Tibial artery (tissue), 4 donors: ENCODE measurements at regions not wholly inside any gene's neighbourhood (a gene's known extent, or its start where the extent isn't known, plus 50 kb on each side); places are given as distances from the start of the nearest gene placed in this dataset.

Source experiments
- DNase-seq, 2 donors: peaks; one replicate each; pipeline ENCODE4 v3.0.0-alpha.2; 2019
- H3K27ac ChIP-seq, 2 donors: fragments of 200-600 bp; sonication (generic) in 1 of 2; 1 replicate in 1 of 2; 2 replicates in 1 of 2; pipeline ENCODE4 v1.5.1; 2018 to 2019; ENCODE audit warnings: mild to moderate bottlenecking in 1 of 2
- H3K27me3 ChIP-seq, 2 donors: fragments of 200-600 bp; sonication (generic) in 1 of 2; one replicate each; pipeline versions ENCODE4 v1.5.1 to v1.6.0; 2016 to 2019
- H3K36me3 ChIP-seq, 3 donors: fragments of 200-600 bp; sonication (generic) in 2 of 3; one replicate each; pipeline ENCODE4 v1.5.1; 2016 to 2019; ENCODE audit warnings: mild to moderate bottlenecking in 2 of 3
- H3K4me1 ChIP-seq, 4 donors: fragments of 200-600 bp; sonication (generic) in 2 of 4; 1 replicate in 3 of 4; 2 replicates in 1 of 4; pipeline ENCODE4 v1.5.1; 2016 to 2019
- H3K4me3 ChIP-seq, 2 donors: fragments of 200-600 bp; sonication (generic) in 1 of 2; 1 replicate in 1 of 2; 2 replicates in 1 of 2; pipeline ENCODE4 v1.5.1; 2018 to 2019; ENCODE audit warnings: mild to moderate bottlenecking in 2 of 2
- H3K9me3 ChIP-seq, 3 donors: fragments of 200-600 bp; sonication (generic) in 1 of 3; one replicate each; pipeline ENCODE4 v1.5.1; 2016 to 2019
- intact Hi-C: fragments of 100-400 bp; cut with DNase I; formaldehyde crosslinking; loops from one replicate; pipeline ENCODE4 v1.15.0; 2023; ENCODE audit warnings: low total_unique reads
- TF ChIP-seq, protein P1 (sequence below), 2 experiments: fragments of 200-600 bp in 1 of 2; fragments of 450-650 bp in 1 of 2; IDR thresholded peaks; one replicate each; pipeline ENCODE4 v1.5.1; 2017 to 2019; ENCODE audit warnings: antibody characterized with exemption in 2 of 2, mild to moderate bottlenecking in 1 of 2, moderate library complexity in 1 of 2

DNA sequence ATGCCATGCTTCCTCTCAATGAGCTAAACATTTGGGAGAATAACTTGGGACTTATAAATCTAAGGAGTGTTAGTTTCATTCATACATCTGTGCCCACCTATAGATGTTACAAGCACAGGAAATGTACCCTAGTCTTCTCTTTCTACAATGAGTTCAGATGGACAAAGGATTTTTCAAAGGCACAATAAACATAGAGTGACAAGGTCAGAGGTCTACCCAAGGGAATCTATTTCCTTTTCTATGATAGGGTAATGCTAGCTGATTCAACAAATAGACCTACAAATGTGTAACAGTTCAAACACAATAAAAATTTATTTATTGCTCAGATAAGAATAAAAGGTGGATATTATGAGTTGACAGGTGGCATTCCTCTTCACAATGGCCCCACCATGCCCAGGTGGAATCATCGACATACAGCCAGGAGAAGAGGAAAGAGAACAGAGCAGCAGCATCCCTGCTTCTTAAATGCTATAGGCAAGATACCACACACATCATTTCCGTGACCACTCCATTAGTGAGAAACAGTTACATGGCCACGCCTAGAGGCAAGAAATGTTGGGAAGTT lies 421.8 kb downstream of the HNRNPD start:
- TF ChIP-seq, protein P1, sequence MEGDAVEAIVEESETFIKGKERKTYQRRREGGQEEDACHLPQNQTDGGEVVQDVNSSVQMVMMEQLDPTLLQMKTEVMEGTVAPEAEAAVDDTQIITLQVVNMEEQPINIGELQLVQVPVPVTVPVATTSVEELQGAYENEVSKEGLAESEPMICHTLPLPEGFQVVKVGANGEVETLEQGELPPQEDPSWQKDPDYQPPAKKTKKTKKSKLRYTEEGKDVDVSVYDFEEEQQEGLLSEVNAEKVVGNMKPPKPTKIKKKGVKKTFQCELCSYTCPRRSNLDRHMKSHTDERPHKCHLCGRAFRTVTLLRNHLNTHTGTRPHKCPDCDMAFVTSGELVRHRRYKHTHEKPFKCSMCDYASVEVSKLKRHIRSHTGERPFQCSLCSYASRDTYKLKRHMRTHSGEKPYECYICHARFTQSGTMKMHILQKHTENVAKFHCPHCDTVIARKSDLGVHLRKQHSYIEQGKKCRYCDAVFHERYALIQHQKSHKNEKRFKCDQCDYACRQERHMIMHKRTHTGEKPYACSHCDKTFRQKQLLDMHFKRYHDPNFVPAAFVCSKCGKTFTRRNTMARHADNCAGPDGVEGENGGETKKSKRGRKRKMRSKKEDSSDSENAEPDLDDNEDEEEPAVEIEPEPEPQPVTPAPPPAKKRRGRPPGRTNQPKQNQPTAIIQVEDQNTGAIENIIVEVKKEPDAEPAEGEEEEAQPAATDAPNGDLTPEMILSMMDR (IDR thresholded peaks at IDR 0.05), result no peak
- Histone ChIP-seq H3K27ac (no peak overlapping the region), H3K4me1 (no peaks in the 10 kb centered on the region), H3K36me3 (no peaks in the 10 kb centered on the region), H3K9me3 (no peaks in the 10 kb centered on the region), H3K27me3 (no peaks in the 10 kb centered on the region), H3K4me3 (no peak overlapping the region)
- DNase-seq, result no peak
- intact Hi-C loops, result no loop called here

DNA sequence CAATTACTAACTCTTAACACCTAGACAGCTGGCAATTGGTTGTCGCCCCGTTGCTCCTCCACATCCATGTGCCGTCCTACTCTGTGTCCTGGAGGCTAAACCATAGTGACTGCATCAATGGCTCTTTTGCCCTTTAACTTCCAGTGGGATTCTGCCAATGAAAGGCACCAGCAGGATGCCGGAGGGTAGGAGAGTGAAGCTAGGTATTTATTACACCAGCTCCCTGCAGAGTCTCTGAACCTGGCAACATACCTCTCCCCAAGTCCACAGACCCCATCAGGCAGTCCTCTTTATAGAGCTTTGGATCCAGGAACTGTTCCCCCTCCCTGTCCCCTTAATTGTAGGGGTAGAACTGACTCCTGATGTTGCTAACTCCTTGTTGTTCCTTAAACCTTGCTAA lies 426.8 kb downstream of the HNRNPD start:
- Histone ChIP-seq H3K27me3 (no peaks in the 10 kb centered on the region), H3K4me3 (no peak overlapping the region), H3K4me1 (no peaks in the 10 kb centered on the region), H3K9me3 (no peaks in the 10 kb centered on the region), H3K36me3 (no peaks in the 10 kb centered on the region), H3K27ac (no peak overlapping the region)
- intact Hi-C loops, result no loop called here
- DNase-seq, result no peak
- TF ChIP-seq, protein P1 (IDR thresholded peaks at IDR 0.05), result no peak

DNA sequence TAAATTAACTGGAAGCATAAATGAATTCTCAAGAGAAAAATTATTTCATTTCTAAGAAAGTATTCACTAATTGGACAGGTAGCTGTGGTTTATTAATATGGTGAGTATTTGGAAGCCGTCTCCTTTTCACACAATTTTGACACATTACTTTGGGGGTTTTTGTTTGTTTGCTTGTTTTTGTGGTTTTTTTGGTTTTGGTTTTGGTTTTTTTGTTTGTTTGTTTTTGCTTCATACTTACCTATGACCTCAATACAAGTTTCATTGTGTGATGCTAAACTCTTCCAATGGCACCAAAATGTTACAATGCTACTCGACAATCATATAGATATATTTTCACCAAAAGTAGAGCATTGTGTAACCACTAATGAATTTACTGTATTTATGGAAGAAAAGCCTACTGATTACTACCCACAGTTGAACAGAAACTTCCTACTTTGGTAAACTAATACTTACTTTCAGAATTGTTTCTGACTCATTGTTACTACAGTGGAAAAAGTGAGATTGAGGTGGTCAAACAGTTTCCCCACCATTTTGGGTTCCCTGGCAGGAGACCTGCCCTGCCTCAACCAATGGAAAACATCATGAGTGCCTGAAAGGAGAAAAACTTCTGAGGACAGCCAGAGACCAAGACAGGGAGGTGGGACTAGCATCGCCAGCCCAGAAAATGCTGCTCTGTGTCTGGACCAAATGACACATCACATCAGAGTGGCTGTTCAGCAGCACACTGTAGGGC lies 443.1 kb downstream of the HNRNPD start:
- no peaks in the 10 kb centered on the region for H3K27me3 ChIP-seq
- H3K4me3 ChIP-seq, result no peak overlapping the region
- H3K4me1 ChIP-seq, result no peaks in the 10 kb centered on the region
- H3K27ac ChIP-seq, result no peak overlapping the region
- intact Hi-C loops, result loop anchor here (10.0 kb wide), 1 partner anchor 804 kb away; no protein-coding TSS in a partner anchor
- no peaks in the 10 kb centered on the region for H3K36me3 ChIP-seq
- no peaks in the 10 kb centered on the region for H3K9me3 ChIP-seq
- TF ChIP-seq, protein P1 (IDR thresholded peaks at IDR 0.05), result no peak
- DNase-seq, result no peak

DNA sequence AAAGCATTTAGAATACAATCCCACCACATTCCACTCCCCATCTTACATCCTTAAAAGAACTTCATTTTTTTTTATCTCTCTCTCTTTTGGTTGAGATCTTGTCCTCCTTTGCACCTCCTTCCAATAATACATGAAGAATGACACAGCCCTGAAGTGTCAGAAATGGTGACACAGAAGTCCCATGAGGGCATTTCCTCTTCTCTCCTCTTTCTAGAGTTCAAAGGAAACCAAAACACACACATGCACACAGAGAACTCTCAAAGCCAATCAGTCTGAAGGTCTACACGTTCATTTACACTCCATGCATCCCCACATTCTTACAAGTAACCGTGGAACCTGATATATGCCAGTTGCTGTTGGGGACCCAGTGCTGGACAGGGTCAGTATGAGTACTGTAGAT lies 450.7 kb downstream of the HNRNPD start:
- no peak overlapping the region for H3K27ac ChIP-seq
- H3K27me3 ChIP-seq, result no peaks in the 10 kb centered on the region
- no peak overlapping the region for H3K4me3 ChIP-seq
- TF ChIP-seq, protein P1 (IDR thresholded peaks at IDR 0.05), result no peak
- H3K4me1 ChIP-seq, result no peaks in the 10 kb centered on the region
- H3K9me3 ChIP-seq, result no peaks in the 10 kb centered on the region
- intact Hi-C loops, result no loop called here
- no peak for DNase-seq
- no peaks in the 10 kb centered on the region for H3K36me3 ChIP-seq

DNA sequence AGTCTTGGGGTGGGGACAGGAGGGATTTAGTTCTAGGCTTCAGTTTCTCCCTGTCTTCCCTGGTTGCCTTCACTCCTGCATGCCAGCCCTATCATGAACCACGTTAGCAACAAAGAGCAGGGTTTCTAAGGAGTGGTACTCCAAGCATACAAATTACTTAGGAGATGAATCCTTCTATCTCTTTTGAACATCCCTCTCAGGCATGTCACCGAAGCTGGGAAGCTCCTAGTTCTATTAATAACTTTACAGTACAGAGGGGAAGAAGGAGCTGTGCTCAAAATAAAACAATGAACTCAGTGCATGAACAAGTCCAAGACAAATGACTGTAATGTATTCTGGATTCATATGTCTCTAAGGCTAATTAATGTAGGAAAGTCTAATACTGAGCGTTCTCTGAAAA lies 450.6 kb upstream of the RASGEF1B start:
- no peak overlapping the region for H3K27ac ChIP-seq
- TF ChIP-seq, protein P1 (IDR thresholded peaks at IDR 0.05), result no peak
- intact Hi-C loops, result no loop called here
- H3K36me3 ChIP-seq, result no peaks in the 10 kb centered on the region
- H3K9me3 ChIP-seq, result no peaks in the 10 kb centered on the region
- H3K4me3 ChIP-seq, result no peak overlapping the region
- H3K4me1 ChIP-seq, result no peaks in the 10 kb centered on the region
- no peak for DNase-seq
- no peaks in the 10 kb centered on the region for H3K27me3 ChIP-seq
